Stimulated activated naive CD4-positive, alpha-beta T cell (primary cell): ENCODE measurements at regions not wholly inside any gene's neighbourhood (a gene's known extent, or its start where the extent isn't known, plus 50 kb on each side); places are given as distances from the start of the nearest gene placed in this dataset.
"Not testable (repeated sequence)": the region's sequence is repeated elsewhere in the genome, so short reads cannot be mapped to it uniquely, and the experiment has no call there.

ENCODE experiments used
- DNase-seq, 6 experiments: peaks; one replicate each; lab custom pipeline; 2025; lab: John Stamatoyannopoulos, UW

- no peak for DNase-seq
Observed at GRCh38 chrX:896256-896655, 265.7 kb downstream of the SHOX start.

GRCh38 chrX:889966-890651, 259.5 kb downstream of the SHOX start:
- DNase-seq: no peak

- not testable (repeated sequence) for DNase-seq
Observed at GRCh38 chrX:887724-888123, 257.1 kb downstream of the SHOX start.

GRCh38 chrX:883588-883987, 253.0 kb downstream of the SHOX start:
- no peak for DNase-seq

GRCh38 chrX:879756-880698, 249.4 kb downstream of the SHOX start:
- DNase-seq: not testable (repeated sequence)

GRCh38 chrX:874061-874460, 243.5 kb downstream of the SHOX start:
- DNase-seq: no peak

- DNase-seq: no peak
Observed at GRCh38 chrX:873016-873415, 242.4 kb downstream of the SHOX start.

GRCh38 chrX:872090-872489, 241.5 kb downstream of the SHOX start:
- no peak for DNase-seq

- no peak for DNase-seq
Observed at GRCh38 chrX:871626-872025, 241.0 kb downstream of the SHOX start.

- DNase-seq: no peak
Observed at GRCh38 chrX:867966-868647, 237.5 kb downstream of the SHOX start.

- no peak for DNase-seq
Observed at GRCh38 chrX:867502-867901, 236.9 kb downstream of the SHOX start.

- DNase-seq: no peak
Observed at GRCh38 chrX:866441-866990, 235.9 kb downstream of the SHOX start.

- DNase-seq: no peak
Observed at GRCh38 chrX:865422-865821, 234.8 kb downstream of the SHOX start.

- no peak for DNase-seq
Observed at GRCh38 chrX:861921-862320, 231.3 kb downstream of the SHOX start.

- no peak for DNase-seq
Observed at GRCh38 chrX:861340-861890, 230.8 kb downstream of the SHOX start.

GRCh38 chrX:859329-859728, 228.7 kb downstream of the SHOX start:
- DNase-seq: no peak

- no peak for DNase-seq
Observed at GRCh38 chrX:858542-859078, 228.0 kb downstream of the SHOX start.

- no peak for DNase-seq
Observed at GRCh38 chrX:857376-857775, 226.8 kb downstream of the SHOX start.

- no peak for DNase-seq
Observed at GRCh38 chrX:856566-857290, 226.1 kb downstream of the SHOX start.

- no peak for DNase-seq
Observed at GRCh38 chrX:853304-853703, 222.7 kb downstream of the SHOX start.

- DNase-seq: peak in 2 of 6 experiments; percentile 3 to 11
Observed at GRCh38 chrX:850471-850916, 219.9 kb downstream of the SHOX start.
